H1 (cell line): ENCODE measurements at regions not wholly inside any gene's neighbourhood (a gene's known extent, or its start where the extent isn't known, plus 50 kb on each side); places are given as distances from the start of the nearest gene placed in this dataset.

ENCODE experiments used
- CHD1 ChIP-seq: IDR thresholded peaks from 2 replicates; pipeline ENCODE4 v1.6.1; 2012; ENCODE audit warnings: low read depth, low read length, improper control_type of control experiment
- GABPA ChIP-seq: IDR thresholded peaks from 2 replicates; pipeline ENCODE4 v1.6.1; 2011; ENCODE audit warnings: mild to moderate bottlenecking, low read length, moderate library complexity, borderline replicate concordance; ENCODE audit not compliant: insufficient read depth
- HDAC6 ChIP-seq: IDR thresholded peaks from one replicate; pipeline ENCODE4 v1.7.1; 2012; ENCODE audit warnings: low read depth, mild to moderate bottlenecking, inconsistent platforms, low read length, moderate library complexity
- PHF8 ChIP-seq: fragments of 200-600 bp; sonication (generic); conservative IDR thresholded peaks from 2 replicates; pipeline ENCODE4 v1.7.1; 2012; ENCODE audit warnings: low read depth, mild to moderate bottlenecking, inconsistent platforms, low read length, moderate library complexity
- RBBP5 ChIP-seq: IDR thresholded peaks from 2 replicates; pipeline ENCODE4 v1.7.1; 2012; ENCODE audit warnings: low read depth, mild to moderate bottlenecking, inconsistent platforms, low read length, moderate library complexity, borderline replicate concordance

DNA sequence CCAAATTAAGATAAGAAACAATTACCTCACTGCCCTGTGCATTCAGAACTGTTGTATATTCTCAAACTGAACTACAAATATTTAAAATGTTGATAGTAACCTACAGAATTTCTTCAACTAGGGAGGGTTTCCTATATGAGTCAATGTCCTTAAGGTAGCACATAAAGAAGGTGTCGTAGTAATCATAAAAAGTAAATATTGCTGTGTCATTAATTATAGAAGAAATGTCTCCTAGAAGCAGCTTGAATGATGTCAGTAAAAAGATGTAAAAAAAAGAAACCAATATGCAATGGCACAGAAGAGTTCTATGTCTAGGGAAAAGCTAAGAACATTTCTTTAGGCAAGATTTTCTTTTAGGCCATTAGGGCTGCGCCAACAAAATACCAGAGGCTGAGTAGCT is 559.6 kb upstream of the EPHA5 start (continued):
- no peak for TF ChIP-seq RBBP5
- TF ChIP-seq PHF8, result no peak
- TF ChIP-seq HDAC6, result no peak
- TF ChIP-seq CHD1, result no peak
- no peak for TF ChIP-seq GABPA
- TF ChIP-seq, all 59 proteins: peak for 0
